GM23338 (cell line): ENCODE measurements at regions not wholly inside any gene's neighbourhood (a gene's known extent, or its start where the extent isn't known, plus 50 kb on each side); places are given as distances from the start of the nearest gene placed in this dataset.

ENCODE experiments used
- ATAC-seq: fragments of 200-7000 bp; cut with Tn5 transposase; 3 replicates; pipeline ENCODE4 v1.9.1; 2020
- DNase-seq: peaks from one replicate; pipeline ENCODE4 v3.0.0-alpha.2; 2015; ENCODE audit warnings: low spot score
- H2AFZ ChIP-seq: fragments of 200-600 bp; sonication (generic); 2 replicates; pipeline ENCODE4 v1.8.0; 2016; ENCODE audit warnings: antibody characterized with exemption, mild to moderate bottlenecking, moderate library complexity
- H3F3A ChIP-seq: fragments of 200-600 bp; sonication (generic); replicated peaks from 2 replicates; pipeline ENCODE4 v1.8.0; 2017; ENCODE audit warnings: antibody characterized with exemption, mixed run types, low read depth
- H3K27ac ChIP-seq: fragments of 200-600 bp; sonication (generic); 2 replicates; pipeline ENCODE4 v1.6.1; 2016; ENCODE audit warnings: low read depth
- H3K27me3 ChIP-seq: fragments of 200-600 bp; sonication (generic); 2 replicates; pipeline ENCODE4 v1.8.0; 2016; ENCODE audit warnings: mild to moderate bottlenecking, mixed run types, moderate library complexity; ENCODE audit not compliant: insufficient read depth
- H3K36me3 ChIP-seq: fragments of 200-600 bp; sonication (generic); 2 replicates; pipeline ENCODE4 v1.8.0; 2016; ENCODE audit warnings: mild to moderate bottlenecking; ENCODE audit not compliant: insufficient read depth
- H3K4me1 ChIP-seq: fragments of 200-600 bp; sonication (generic); 2 replicates; pipeline ENCODE4 v1.8.0; 2016; ENCODE audit warnings: mild to moderate bottlenecking, moderate library complexity; ENCODE audit not compliant: insufficient read depth
- H3K4me2 ChIP-seq: fragments of 200-600 bp; sonication (generic); 2 replicates; pipeline ENCODE4 v1.7.1; 2017; ENCODE audit warnings: mixed run types
- H3K4me3 ChIP-seq: fragments of 200-600 bp; sonication (generic); 2 replicates; pipeline ENCODE4 v1.6.1; 2016; ENCODE audit warnings: mixed run types
- H3K79me2 ChIP-seq: fragments of 200-600 bp; sonication (generic); replicated peaks from 2 replicates; pipeline ENCODE4 v1.8.0; 2017; ENCODE audit warnings: mild to moderate bottlenecking; ENCODE audit not compliant: insufficient read depth
- H3K9me2 ChIP-seq: fragments of 200-600 bp; sonication (generic); 2 replicates; pipeline ENCODE4 v1.8.0; 2017; ENCODE audit not compliant: insufficient read depth
- H4K20me1 ChIP-seq: fragments of 200-600 bp; sonication (generic); replicated peaks from 2 replicates; pipeline ENCODE4 v1.8.0; 2017; ENCODE audit warnings: mild to moderate bottlenecking; ENCODE audit not compliant: insufficient read depth
- H3K27ac Mint-ChIP-seq: 2 replicates; pipeline ENCODE4 v1.8.0; 2020; ENCODE audit warnings: inconsistent platforms, mild to moderate bottlenecking, moderate library complexity, mixed read lengths
- H3K27me3 Mint-ChIP-seq: 3 replicates; pipeline ENCODE4 v1.8.0; 2022; ENCODE audit warnings: low read depth, mild to moderate bottlenecking, moderate library complexity, mixed read lengths, inconsistent platforms; ENCODE audit not compliant: insufficient read depth, poor library complexity
- H3K36me3 Mint-ChIP-seq: 3 replicates; pipeline ENCODE4 v1.8.0; 2021; ENCODE audit warnings: low read depth, mild to moderate bottlenecking, inconsistent platforms, moderate library complexity, mixed read lengths
- H3K4me1 Mint-ChIP-seq: 3 replicates; pipeline ENCODE4 v1.8.0; 2020; ENCODE audit warnings: mild to moderate bottlenecking, inconsistent platforms, mixed read lengths
- H3K4me3 Mint-ChIP-seq: 3 replicates; pipeline ENCODE4 v1.8.0; 2021; ENCODE audit warnings: moderate library complexity, mild to moderate bottlenecking, inconsistent platforms, mixed read lengths
- H3K9me3 Mint-ChIP-seq: 3 replicates; pipeline ENCODE4 v1.8.0; 2020; ENCODE audit warnings: moderate library complexity, mild to moderate bottlenecking, inconsistent platforms, mixed read lengths
- CREB1 ChIP-seq: fragments of 250-450 bp; sonication (Bioruptor Pico); IDR thresholded peaks from 2 replicates; pipeline ENCODE4 v1.5.0; 2020; ENCODE audit warnings: low read depth, mild to moderate bottlenecking, moderate library complexity
- EZH2 ChIP-seq: fragments of 200-600 bp; sonication (generic); IDR thresholded peaks from one replicate; pipeline ENCODE4 v1.8.0; 2017; ENCODE audit warnings: antibody characterized with exemption, mild to moderate bottlenecking, low read depth; ENCODE audit not compliant: unreplicated experiment
- EZH2phosphoT487 ChIP-seq: fragments of 200-600 bp; sonication (generic); IDR thresholded peaks from one replicate; pipeline ENCODE4 v1.8.1; 2018; ENCODE audit warnings: antibody characterized with exemption; ENCODE audit not compliant: unreplicated experiment
- JUNB ChIP-seq: IDR thresholded peaks from one replicate; pipeline ENCODE4 v1.6.1; 2016; ENCODE audit warnings: antibody characterized with exemption; ENCODE audit not compliant: unreplicated experiment
- NANOG ChIP-seq: IDR thresholded peaks from 2 replicates; pipeline ENCODE4 v1.6.1; 2016; ENCODE audit warnings: antibody characterized with exemption, borderline replicate concordance
- POLR2AphosphoS5 ChIP-seq: IDR thresholded peaks from 2 replicates; pipeline ENCODE4 v1.6.1; 2016; ENCODE audit warnings: antibody characterized with exemption, low read depth
- STAT1 ChIP-seq: IDR thresholded peaks from one replicate; pipeline ENCODE4 v1.6.1; 2016; ENCODE audit warnings: antibody characterized with exemption; ENCODE audit not compliant: unreplicated experiment
- ZNF114 ChIP-seq: fragments of 250-450 bp; sonication (Bioruptor Pico); IDR thresholded peaks from 2 replicates; pipeline ENCODE4 v1.5.0; 2020; ENCODE audit warnings: mild to moderate bottlenecking, moderate library complexity
- ZNF331 ChIP-seq: fragments of 250-450 bp; sonication (Bioruptor Pico); IDR thresholded peaks from 2 replicates; pipeline ENCODE4 v1.5.0; 2020; ENCODE audit warnings: low read depth, mild to moderate bottlenecking, moderate library complexity
- TF ChIP-seq, protein P1 (sequence below): IDR thresholded peaks from 2 replicates; pipeline ENCODE4 v1.6.1; 2016; ENCODE audit warnings: antibody characterized with exemption
- TF ChIP-seq, protein P2 (sequence below): fragments of 250-450 bp; sonication (Bioruptor Pico); IDR thresholded peaks from 2 replicates; pipeline ENCODE4 v1.5.0; 2020; ENCODE audit warnings: mild to moderate bottlenecking, moderate library complexity
- TF ChIP-seq, protein P3 (sequence below): IDR thresholded peaks from one replicate; pipeline ENCODE4 v1.6.1; 2018; ENCODE audit warnings: antibody characterized with exemption; ENCODE audit not compliant: unreplicated experiment
- TF ChIP-seq, protein P4 (sequence below), 2 experiments: fragments of 200-600 bp in 1 of 2; sonication (generic) in 1 of 2; conservative IDR thresholded peaks; 2 replicates each; pipeline versions ENCODE4 v1.5.1 to v1.6.1; 2016 to 2017; ENCODE audit warnings: antibody characterized with exemption in 2 of 2, low read depth in 2 of 2, mild to moderate bottlenecking in 2 of 2, moderate library complexity in 1 of 2

DNA sequence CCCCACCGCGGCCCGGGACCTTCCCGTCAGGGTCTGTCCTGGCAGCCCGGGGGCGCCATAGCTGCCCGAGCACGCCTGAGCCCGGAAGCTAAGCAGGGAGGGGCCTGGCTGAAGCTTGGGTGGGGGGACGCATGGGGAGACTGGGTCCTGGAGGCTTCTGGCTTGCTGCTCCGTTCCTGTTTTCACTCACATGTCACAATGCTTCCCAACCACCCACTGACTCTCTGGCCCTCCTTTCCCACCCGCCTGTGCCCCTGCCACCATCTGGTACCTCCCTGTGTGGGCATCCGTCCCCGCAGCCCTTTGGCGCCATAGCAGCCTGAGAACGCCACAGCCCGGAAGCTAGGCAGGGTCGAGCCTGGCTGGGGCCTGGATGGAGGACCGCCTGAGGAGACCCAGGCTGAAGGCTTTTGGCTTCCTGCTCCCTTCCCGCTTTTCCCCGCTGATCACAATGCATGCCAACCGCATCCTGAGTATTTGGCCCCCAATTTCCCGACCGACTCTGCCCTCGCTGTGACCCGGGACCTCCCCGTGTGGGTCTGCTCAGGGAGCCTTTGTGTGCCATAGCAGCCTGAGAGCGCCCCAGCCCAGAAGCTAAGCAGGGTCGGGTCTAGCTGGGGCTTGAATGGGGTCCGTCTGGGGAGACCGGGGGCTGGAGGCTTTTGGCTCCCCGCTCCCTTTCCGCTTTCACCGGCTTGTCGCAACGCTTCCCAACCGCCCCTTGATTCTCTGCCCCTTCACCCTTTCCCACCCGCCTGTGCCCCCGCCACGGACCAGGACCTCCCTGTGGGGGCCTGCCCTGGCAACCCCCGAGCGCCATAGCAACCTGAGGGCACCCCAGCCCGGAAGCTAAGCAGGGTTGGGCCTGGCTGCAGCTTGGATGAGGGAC is 2290.1 kb downstream of the TP53TG3F start:
- Histone ChIP-seq H3K4me2 (no peak overlapping the region), H3K27me3 (no peaks in the 10 kb centered on the region), H4K20me1 (no peaks in the 10 kb centered on the region), H3K27ac (no peak overlapping the region), H3F3A (no peaks in the 10 kb centered on the region), H3K9me2 (no peaks in the 10 kb centered on the region), H3K36me3 (no peaks in the 10 kb centered on the region), H2AFZ (no peak overlapping the region), H3K4me3 (no peak overlapping the region), H3K4me1 (no peaks in the 10 kb centered on the region), H3K79me2 (no peaks in the 10 kb centered on the region)
- H3K27me3 Mint-ChIP-seq, result peaks cover 1% of the 10 kb centered on the region
- peaks cover 28% of the 10 kb centered on the region for H3K36me3 Mint-ChIP-seq
- no peak overlapping the region for H3K4me3 Mint-ChIP-seq
- H3K4me1 Mint-ChIP-seq, result no peaks in the 10 kb centered on the region; the same call in 2 of the 3 replicates
- no peak overlapping the region for H3K27ac Mint-ChIP-seq
- no peak for DNase-seq
- TF ChIP-seq, protein P1, sequence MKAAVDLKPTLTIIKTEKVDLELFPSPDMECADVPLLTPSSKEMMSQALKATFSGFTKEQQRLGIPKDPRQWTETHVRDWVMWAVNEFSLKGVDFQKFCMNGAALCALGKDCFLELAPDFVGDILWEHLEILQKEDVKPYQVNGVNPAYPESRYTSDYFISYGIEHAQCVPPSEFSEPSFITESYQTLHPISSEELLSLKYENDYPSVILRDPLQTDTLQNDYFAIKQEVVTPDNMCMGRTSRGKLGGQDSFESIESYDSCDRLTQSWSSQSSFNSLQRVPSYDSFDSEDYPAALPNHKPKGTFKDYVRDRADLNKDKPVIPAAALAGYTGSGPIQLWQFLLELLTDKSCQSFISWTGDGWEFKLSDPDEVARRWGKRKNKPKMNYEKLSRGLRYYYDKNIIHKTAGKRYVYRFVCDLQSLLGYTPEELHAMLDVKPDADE, result no peak
- TF ChIP-seq EZH2 (no peak), CREB1 (no peak), NANOG (no peak), EZH2phosphoT487 (no peak), ZNF331 (CRISPR knock-in tag) (no peak), JUNB (no peak), STAT1 (no peak), ZNF114 (CRISPR knock-in tag) (no peak), POLR2AphosphoS5 (no peak)
- TF ChIP-seq, protein P2, sequence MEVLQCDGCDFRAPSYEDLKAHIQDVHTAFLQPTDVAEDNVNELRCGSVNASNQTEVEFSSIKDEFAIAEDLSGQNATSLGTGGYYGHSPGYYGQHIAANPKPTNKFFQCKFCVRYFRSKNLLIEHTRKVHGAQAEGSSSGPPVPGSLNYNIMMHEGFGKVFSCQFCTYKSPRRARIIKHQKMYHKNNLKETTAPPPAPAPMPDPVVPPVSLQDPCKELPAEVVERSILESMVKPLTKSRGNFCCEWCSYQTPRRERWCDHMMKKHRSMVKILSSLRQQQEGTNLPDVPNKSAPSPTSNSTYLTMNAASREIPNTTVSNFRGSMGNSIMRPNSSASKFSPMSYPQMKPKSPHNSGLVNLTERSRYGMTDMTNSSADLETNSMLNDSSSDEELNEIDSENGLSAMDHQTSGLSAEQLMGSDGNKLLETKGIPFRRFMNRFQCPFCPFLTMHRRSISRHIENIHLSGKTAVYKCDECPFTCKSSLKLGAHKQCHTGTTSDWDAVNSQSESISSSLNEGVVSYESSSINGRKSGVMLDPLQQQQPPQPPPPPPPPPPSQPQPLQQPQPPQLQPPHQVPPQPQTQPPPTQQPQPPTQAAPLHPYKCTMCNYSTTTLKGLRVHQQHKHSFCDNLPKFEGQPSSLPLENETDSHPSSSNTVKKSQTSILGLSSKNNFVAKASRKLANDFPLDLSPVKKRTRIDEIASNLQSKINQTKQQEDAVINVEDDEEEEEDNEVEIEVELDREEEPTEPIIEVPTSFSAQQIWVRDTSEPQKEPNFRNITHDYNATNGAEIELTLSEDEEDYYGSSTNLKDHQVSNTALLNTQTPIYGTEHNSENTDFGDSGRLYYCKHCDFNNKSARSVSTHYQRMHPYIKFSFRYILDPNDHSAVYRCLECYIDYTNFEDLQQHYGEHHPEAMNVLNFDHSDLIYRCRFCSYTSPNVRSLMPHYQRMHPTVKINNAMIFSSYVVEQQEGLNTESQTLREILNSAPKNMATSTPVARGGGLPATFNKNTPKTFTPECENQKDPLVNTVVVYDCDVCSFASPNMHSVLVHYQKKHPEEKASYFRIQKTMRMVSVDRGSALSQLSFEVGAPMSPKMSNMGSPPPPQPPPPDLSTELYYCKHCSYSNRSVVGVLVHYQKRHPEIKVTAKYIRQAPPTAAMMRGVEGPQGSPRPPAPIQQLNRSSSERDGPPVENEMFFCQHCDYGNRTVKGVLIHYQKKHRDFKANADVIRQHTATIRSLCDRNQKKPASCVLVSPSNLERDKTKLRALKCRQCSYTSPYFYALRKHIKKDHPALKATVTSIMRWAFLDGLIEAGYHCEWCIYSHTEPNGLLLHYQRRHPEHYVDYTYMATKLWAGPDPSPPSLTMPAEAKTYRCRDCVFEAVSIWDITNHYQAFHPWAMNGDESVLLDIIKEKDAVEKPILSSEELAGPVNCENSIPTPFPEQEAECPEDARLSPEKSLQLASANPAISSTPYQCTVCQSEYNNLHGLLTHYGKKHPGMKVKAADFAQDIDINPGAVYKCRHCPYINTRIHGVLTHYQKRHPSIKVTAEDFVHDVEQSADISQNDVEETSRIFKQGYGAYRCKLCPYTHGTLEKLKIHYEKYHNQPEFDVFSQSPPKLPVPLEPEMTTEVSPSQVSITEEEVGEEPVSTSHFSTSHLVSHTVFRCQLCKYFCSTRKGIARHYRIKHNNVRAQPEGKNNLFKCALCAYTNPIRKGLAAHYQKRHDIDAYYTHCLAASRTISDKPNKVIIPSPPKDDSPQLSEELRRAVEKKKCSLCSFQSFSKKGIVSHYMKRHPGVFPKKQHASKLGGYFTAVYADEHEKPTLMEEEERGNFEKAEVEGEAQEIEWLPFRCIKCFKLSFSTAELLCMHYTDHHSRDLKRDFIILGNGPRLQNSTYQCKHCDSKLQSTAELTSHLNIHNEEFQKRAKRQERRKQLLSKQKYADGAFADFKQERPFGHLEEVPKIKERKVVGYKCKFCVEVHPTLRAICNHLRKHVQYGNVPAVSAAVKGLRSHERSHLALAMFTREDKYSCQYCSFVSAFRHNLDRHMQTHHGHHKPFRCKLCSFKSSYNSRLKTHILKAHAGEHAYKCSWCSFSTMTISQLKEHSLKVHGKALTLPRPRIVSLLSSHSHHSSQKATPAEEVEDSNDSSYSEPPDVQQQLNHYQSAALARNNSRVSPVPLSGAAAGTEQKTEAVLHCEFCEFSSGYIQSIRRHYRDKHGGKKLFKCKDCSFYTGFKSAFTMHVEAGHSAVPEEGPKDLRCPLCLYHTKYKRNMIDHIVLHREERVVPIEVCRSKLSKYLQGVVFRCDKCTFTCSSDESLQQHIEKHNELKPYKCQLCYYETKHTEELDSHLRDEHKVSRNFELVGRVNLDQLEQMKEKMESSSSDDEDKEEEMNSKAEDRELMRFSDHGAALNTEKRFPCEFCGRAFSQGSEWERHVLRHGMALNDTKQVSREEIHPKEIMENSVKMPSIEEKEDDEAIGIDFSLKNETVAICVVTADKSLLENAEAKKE, result no peak
- TF ChIP-seq, protein P3, sequence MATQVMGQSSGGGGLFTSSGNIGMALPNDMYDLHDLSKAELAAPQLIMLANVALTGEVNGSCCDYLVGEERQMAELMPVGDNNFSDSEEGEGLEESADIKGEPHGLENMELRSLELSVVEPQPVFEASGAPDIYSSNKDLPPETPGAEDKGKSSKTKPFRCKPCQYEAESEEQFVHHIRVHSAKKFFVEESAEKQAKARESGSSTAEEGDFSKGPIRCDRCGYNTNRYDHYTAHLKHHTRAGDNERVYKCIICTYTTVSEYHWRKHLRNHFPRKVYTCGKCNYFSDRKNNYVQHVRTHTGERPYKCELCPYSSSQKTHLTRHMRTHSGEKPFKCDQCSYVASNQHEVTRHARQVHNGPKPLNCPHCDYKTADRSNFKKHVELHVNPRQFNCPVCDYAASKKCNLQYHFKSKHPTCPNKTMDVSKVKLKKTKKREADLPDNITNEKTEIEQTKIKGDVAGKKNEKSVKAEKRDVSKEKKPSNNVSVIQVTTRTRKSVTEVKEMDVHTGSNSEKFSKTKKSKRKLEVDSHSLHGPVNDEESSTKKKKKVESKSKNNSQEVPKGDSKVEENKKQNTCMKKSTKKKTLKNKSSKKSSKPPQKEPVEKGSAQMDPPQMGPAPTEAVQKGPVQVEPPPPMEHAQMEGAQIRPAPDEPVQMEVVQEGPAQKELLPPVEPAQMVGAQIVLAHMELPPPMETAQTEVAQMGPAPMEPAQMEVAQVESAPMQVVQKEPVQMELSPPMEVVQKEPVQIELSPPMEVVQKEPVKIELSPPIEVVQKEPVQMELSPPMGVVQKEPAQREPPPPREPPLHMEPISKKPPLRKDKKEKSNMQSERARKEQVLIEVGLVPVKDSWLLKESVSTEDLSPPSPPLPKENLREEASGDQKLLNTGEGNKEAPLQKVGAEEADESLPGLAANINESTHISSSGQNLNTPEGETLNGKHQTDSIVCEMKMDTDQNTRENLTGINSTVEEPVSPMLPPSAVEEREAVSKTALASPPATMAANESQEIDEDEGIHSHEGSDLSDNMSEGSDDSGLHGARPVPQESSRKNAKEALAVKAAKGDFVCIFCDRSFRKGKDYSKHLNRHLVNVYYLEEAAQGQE, result no peak
- TF ChIP-seq, protein P4, sequence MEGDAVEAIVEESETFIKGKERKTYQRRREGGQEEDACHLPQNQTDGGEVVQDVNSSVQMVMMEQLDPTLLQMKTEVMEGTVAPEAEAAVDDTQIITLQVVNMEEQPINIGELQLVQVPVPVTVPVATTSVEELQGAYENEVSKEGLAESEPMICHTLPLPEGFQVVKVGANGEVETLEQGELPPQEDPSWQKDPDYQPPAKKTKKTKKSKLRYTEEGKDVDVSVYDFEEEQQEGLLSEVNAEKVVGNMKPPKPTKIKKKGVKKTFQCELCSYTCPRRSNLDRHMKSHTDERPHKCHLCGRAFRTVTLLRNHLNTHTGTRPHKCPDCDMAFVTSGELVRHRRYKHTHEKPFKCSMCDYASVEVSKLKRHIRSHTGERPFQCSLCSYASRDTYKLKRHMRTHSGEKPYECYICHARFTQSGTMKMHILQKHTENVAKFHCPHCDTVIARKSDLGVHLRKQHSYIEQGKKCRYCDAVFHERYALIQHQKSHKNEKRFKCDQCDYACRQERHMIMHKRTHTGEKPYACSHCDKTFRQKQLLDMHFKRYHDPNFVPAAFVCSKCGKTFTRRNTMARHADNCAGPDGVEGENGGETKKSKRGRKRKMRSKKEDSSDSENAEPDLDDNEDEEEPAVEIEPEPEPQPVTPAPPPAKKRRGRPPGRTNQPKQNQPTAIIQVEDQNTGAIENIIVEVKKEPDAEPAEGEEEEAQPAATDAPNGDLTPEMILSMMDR (conservative IDR thresholded peaks at IDR 0.05; ENCODE audit: low read depth in 2 of 2), result no peak
- ATAC-seq, result no peak
- peaks cover 99% of the 10 kb centered on the region for H3K9me3 Mint-ChIP-seq
